ENCODE measurements at regions not wholly inside any gene's neighbourhood (a gene's known extent, or its start where the extent isn't known, plus 50 kb on each side); places are given as distances from the start of the nearest gene placed in this dataset.

- no peak for TF ChIP-seq CTCF (IDR thresholded peaks at IDR 0.05)
- TF ChIP-seq POLR2A (IDR thresholded peaks at IDR 0.05), result no peak
These were observed 73.5 kb upstream of the RAPGEF4 start for GRCh38 chr2:172662099-172662498.
